Fibroblast of lung (primary cell): ENCODE measurements at regions not wholly inside any gene's neighbourhood (a gene's known extent, or its start where the extent isn't known, plus 50 kb on each side); places are given as distances from the start of the nearest gene placed in this dataset.

Experiments used
- DNase-seq, 2 donors: peaks; one replicate each; pipeline versions ENCODE4 v3.0.0 to v3.0.0-alpha.2; 2010; ENCODE audit warnings: low read depth in 2 of 2
- H2AFZ ChIP-seq: 2 replicates; pipeline ENCODE4 v1.5.1; 2012; ENCODE audit warnings: low read length, control low read depth, inconsistent platforms
- H3K27ac ChIP-seq: 2 replicates; pipeline ENCODE4 v1.5.1; 2011; ENCODE audit warnings: low read length, control low read depth; ENCODE audit not compliant: insufficient read depth
- H3K27me3 ChIP-seq: 2 replicates; pipeline ENCODE4 v1.5.1; 2011; ENCODE audit warnings: mild to moderate bottlenecking, low read length; ENCODE audit not compliant: control insufficient read depth, insufficient read depth
- H3K36me3 ChIP-seq: 2 replicates; pipeline ENCODE4 v1.5.1; 2011; ENCODE audit warnings: low read length; ENCODE audit not compliant: control insufficient read depth, insufficient read depth
- H3K4me1 ChIP-seq: 2 replicates; pipeline ENCODE4 v1.5.1; 2011; ENCODE audit warnings: low read length; ENCODE audit not compliant: control insufficient read depth, insufficient read depth; ENCODE audit errors: extremely low read depth
- H3K4me2 ChIP-seq: 2 replicates; pipeline ENCODE4 v1.5.1; 2011; ENCODE audit warnings: low read length, control low read depth; ENCODE audit not compliant: insufficient read depth; ENCODE audit errors: extremely low read depth
- H3K4me3 ChIP-seq, 4 experiments: fragments of 200-600 bp in 1 of 4; sonication (generic) in 1 of 4; replicated peaks in 1 of 4; 2 replicates each; pipeline ENCODE4 v1.5.1; 2011 to 2016; ENCODE audit warnings: low read length in 4 of 4, low read depth in 3 of 4, mild to moderate bottlenecking in 3 of 4, control low read depth in 2 of 4, inconsistent platforms in 1 of 4, mixed read lengths in 1 of 4; ENCODE audit not compliant: insufficient read depth in 1 of 4; ENCODE audit errors: control extremely low read depth in 1 of 4
- H3K79me2 ChIP-seq: 2 replicates; pipeline ENCODE4 v1.5.1; 2012; ENCODE audit warnings: mild to moderate bottlenecking, low read length, inconsistent platforms; ENCODE audit not compliant: control insufficient read depth, insufficient read depth
- H3K9ac ChIP-seq: 2 replicates; pipeline ENCODE4 v1.5.1; 2011; ENCODE audit warnings: mild to moderate bottlenecking, low read length, control low read depth; ENCODE audit not compliant: insufficient read depth
- H3K9me3 ChIP-seq: 2 replicates; pipeline ENCODE4 v1.5.1; 2012; ENCODE audit warnings: low read depth, low read length; ENCODE audit not compliant: control insufficient read depth, insufficient read depth
- H4K20me1 ChIP-seq: 2 replicates; pipeline ENCODE4 v1.5.1; 2011; ENCODE audit warnings: low read length; ENCODE audit not compliant: control insufficient read depth, insufficient read depth; ENCODE audit errors: extremely low read depth
- EZH2 ChIP-seq: IDR thresholded peaks from 2 replicates; pipeline ENCODE4 v1.5.1; 2012; ENCODE audit warnings: low read length, control low read depth, mild to moderate bottlenecking; ENCODE audit errors: missing control alignments
- TF ChIP-seq, protein P1 (sequence below), 2 donors: IDR thresholded peaks in 1 of 2; conservative IDR thresholded peaks in 1 of 2; 1 replicate in 1 of 2; 2 replicates in 1 of 2; pipeline ENCODE4 v1.5.1; 2011 to 2012; ENCODE audit warnings: low read length in 2 of 2, control low read depth in 1 of 2, inconsistent platforms in 1 of 2, low read depth in 1 of 2, mild to moderate bottlenecking in 1 of 2

GRCh38 chr4:187020676-187021075, 297.0 kb upstream of the FAT1 start:
- H3K4me2 ChIP-seq = no peak overlapping the region
- no peaks in the 10 kb centered on the region for H3K4me1 ChIP-seq
- no peaks in the 10 kb centered on the region for H3K27me3 ChIP-seq
- H3K4me3 ChIP-seq = no peak overlapping the region
- no peaks in the 10 kb centered on the region for H3K79me2 ChIP-seq
- no peaks in the 10 kb centered on the region for H3K9me3 ChIP-seq
- no peak overlapping the region for H3K27ac ChIP-seq
- no peak for TF ChIP-seq EZH2
- TF ChIP-seq, protein P1, sequence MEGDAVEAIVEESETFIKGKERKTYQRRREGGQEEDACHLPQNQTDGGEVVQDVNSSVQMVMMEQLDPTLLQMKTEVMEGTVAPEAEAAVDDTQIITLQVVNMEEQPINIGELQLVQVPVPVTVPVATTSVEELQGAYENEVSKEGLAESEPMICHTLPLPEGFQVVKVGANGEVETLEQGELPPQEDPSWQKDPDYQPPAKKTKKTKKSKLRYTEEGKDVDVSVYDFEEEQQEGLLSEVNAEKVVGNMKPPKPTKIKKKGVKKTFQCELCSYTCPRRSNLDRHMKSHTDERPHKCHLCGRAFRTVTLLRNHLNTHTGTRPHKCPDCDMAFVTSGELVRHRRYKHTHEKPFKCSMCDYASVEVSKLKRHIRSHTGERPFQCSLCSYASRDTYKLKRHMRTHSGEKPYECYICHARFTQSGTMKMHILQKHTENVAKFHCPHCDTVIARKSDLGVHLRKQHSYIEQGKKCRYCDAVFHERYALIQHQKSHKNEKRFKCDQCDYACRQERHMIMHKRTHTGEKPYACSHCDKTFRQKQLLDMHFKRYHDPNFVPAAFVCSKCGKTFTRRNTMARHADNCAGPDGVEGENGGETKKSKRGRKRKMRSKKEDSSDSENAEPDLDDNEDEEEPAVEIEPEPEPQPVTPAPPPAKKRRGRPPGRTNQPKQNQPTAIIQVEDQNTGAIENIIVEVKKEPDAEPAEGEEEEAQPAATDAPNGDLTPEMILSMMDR (conservative IDR thresholded peaks at IDR 0.05 in 1 of 2, IDR thresholded peaks at IDR 0.05 in 1 of 2; ENCODE audit: low read depth in 1 of 2, low read length in 2 of 2) = no peak
- H3K9ac ChIP-seq = no peak overlapping the region
- no peaks in the 10 kb centered on the region for H4K20me1 ChIP-seq
- no peak overlapping the region for H2AFZ ChIP-seq
- no peak for DNase-seq
- no peaks in the 10 kb centered on the region for H3K36me3 ChIP-seq

- H3K4me1 ChIP-seq = no peaks in the 10 kb centered on the region
- no peak overlapping the region for H3K9ac ChIP-seq
- no peak overlapping the region for H3K27ac ChIP-seq
- H3K4me2 ChIP-seq = no peak overlapping the region
- no peak for DNase-seq
- H4K20me1 ChIP-seq = no peaks in the 10 kb centered on the region
- H2AFZ ChIP-seq = no peak overlapping the region
- no peaks in the 10 kb centered on the region for H3K36me3 ChIP-seq
- no peaks in the 10 kb centered on the region for H3K27me3 ChIP-seq
- H3K79me2 ChIP-seq = no peaks in the 10 kb centered on the region
- H3K4me3 ChIP-seq = no peak overlapping the region
- H3K9me3 ChIP-seq = no peaks in the 10 kb centered on the region
- no peak for TF ChIP-seq EZH2
- TF ChIP-seq, protein P1 (conservative IDR thresholded peaks at IDR 0.05 in 1 of 2, IDR thresholded peaks at IDR 0.05 in 1 of 2; ENCODE audit: low read depth in 1 of 2, low read length in 2 of 2) = no peak
Measured at GRCh38 chr4:187021436-187022205, 298.0 kb upstream of the FAT1 start.

- no peak overlapping the region for H3K4me2 ChIP-seq
- no peak overlapping the region for H3K9ac ChIP-seq
- no peaks in the 10 kb centered on the region for H4K20me1 ChIP-seq
- TF ChIP-seq, protein P1 (conservative IDR thresholded peaks at IDR 0.05 in 1 of 2, IDR thresholded peaks at IDR 0.05 in 1 of 2; ENCODE audit: low read depth in 1 of 2, low read length in 2 of 2) = no peak
- no peak for TF ChIP-seq EZH2
- H3K79me2 ChIP-seq = no peaks in the 10 kb centered on the region
- no peak overlapping the region for H2AFZ ChIP-seq
- peak in 1 of 2 donors; percentile 63 for DNase-seq
- no peaks in the 10 kb centered on the region for H3K4me1 ChIP-seq
- peak overlapping the region in 1 of 4 experiments; percentile 5 for H3K4me3 ChIP-seq
- H3K9me3 ChIP-seq = no peaks in the 10 kb centered on the region
- H3K36me3 ChIP-seq = no peaks in the 10 kb centered on the region
- no peaks in the 10 kb centered on the region for H3K27me3 ChIP-seq
- no peak overlapping the region for H3K27ac ChIP-seq
Measured at GRCh38 chr4:187027272-187027671, 303.6 kb upstream of the FAT1 start.
